Spleen (tissue), 7 donors: ENCODE measurements at regions not wholly inside any gene's neighbourhood (a gene's known extent, or its start where the extent isn't known, plus 50 kb on each side); places are given as distances from the start of the nearest gene placed in this dataset.

ENCODE experiments used
- POLR2A ChIP-seq, 3 donors: fragments of 450-650 bp; IDR thresholded peaks; one replicate each; pipeline ENCODE4 v1.5.1; 2017; ENCODE audit warnings: antibody characterized with exemption in 3 of 3, mild to moderate bottlenecking in 1 of 3
- POLR2AphosphoS5 ChIP-seq, 3 donors: sonication (generic); formaldehyde crosslinking; IDR thresholded peaks; one replicate each; pipeline ENCODE4 v1.5.1; 2017; ENCODE audit warnings: antibody characterized with exemption in 3 of 3
- TF ChIP-seq, protein P1 (sequence below), 11 experiments: fragments of 200-600 bp in 7 of 11; fragments of 450-650 bp in 4 of 11; sonication (generic) in 4 of 11; IDR thresholded peaks in 8 of 11; conservative IDR thresholded peaks in 3 of 11; 1 replicate in 7 of 11; 2 replicates in 4 of 11; pipeline versions ENCODE4 v1.4.0 to v1.8.0; 2016 to 2021; ENCODE audit warnings: antibody characterized with exemption in 11 of 11, inconsistent platforms in 4 of 11, mild to moderate bottlenecking in 1 of 11
- donor health status: DM: no; HTN: no; CAD: no; lungs with moderate emphysema.
- donor health status: DM: no; HTN: no; CAD: no.
- donor health status: DM: no; HTN: no; CAD: no.

DNA sequence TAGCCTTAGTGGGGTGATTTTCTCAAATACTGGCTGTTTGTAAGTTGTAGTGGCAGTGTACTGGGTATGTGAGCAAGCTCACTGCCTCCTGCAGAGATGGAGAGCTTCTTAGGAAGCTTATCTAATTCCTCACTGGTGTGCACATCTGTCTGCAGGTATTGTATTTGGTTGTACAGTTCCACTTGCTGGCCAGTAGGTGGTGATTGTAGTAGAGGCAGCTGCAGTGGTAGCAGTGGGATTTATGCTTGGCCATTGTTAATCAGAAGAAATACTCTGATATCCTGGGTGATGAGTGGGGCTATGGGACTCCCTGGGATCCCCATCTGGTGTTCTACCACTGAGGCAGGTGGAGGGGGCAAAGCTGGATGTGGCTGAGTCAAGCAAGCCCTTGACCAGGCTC is 276.1 kb upstream of the SPAG17 start:
- TF ChIP-seq, protein P1, sequence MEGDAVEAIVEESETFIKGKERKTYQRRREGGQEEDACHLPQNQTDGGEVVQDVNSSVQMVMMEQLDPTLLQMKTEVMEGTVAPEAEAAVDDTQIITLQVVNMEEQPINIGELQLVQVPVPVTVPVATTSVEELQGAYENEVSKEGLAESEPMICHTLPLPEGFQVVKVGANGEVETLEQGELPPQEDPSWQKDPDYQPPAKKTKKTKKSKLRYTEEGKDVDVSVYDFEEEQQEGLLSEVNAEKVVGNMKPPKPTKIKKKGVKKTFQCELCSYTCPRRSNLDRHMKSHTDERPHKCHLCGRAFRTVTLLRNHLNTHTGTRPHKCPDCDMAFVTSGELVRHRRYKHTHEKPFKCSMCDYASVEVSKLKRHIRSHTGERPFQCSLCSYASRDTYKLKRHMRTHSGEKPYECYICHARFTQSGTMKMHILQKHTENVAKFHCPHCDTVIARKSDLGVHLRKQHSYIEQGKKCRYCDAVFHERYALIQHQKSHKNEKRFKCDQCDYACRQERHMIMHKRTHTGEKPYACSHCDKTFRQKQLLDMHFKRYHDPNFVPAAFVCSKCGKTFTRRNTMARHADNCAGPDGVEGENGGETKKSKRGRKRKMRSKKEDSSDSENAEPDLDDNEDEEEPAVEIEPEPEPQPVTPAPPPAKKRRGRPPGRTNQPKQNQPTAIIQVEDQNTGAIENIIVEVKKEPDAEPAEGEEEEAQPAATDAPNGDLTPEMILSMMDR (IDR thresholded peaks at IDR 0.05 in 8 of 11, conservative IDR thresholded peaks at IDR 0.05 in 3 of 11) = no peak
- no peak for TF ChIP-seq POLR2A (IDR thresholded peaks at IDR 0.05)
- no peak for TF ChIP-seq POLR2AphosphoS5 (IDR thresholded peaks at IDR 0.05)
